ENCODE measurements at regions not wholly inside any gene's neighbourhood (a gene's known extent, or its start where the extent isn't known, plus 50 kb on each side); places are given as distances from the start of the nearest gene placed in this dataset.
A peak's percentile ranks its signal among the peaks of the same experiment; 100 is the strongest.

DNA sequence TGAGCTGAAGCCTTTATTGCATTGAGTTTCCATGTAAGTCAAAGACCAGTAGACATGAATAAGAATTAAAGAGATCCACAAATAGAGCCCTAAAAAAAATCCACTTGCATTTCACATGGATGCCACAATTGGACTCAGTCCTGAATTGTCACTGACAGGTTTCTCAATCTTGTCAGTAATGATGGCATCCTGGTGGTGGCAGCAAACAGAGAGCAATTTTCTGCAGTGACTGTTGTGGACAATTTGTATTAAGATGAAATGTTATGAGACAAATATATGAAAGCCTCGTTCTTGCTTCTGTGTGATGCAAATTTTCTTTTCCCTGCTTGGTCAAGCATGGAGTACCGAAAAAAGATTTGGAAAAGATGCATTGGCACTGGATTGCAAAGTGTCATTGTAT is 278.9 kb downstream of the SAMD5 start:
- TF ChIP-seq, protein P1, sequence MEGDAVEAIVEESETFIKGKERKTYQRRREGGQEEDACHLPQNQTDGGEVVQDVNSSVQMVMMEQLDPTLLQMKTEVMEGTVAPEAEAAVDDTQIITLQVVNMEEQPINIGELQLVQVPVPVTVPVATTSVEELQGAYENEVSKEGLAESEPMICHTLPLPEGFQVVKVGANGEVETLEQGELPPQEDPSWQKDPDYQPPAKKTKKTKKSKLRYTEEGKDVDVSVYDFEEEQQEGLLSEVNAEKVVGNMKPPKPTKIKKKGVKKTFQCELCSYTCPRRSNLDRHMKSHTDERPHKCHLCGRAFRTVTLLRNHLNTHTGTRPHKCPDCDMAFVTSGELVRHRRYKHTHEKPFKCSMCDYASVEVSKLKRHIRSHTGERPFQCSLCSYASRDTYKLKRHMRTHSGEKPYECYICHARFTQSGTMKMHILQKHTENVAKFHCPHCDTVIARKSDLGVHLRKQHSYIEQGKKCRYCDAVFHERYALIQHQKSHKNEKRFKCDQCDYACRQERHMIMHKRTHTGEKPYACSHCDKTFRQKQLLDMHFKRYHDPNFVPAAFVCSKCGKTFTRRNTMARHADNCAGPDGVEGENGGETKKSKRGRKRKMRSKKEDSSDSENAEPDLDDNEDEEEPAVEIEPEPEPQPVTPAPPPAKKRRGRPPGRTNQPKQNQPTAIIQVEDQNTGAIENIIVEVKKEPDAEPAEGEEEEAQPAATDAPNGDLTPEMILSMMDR (IDR thresholded peaks at IDR 0.05; ENCODE audit: insufficient read depth, low read depth, low read length, missing control alignments), result peak; percentile 31
- H3K4me3 ChIP-seq (ENCODE audit: low read length), result no peak overlapping the region
- DNase-seq (ENCODE audit: low read depth), result no peak

DNA sequence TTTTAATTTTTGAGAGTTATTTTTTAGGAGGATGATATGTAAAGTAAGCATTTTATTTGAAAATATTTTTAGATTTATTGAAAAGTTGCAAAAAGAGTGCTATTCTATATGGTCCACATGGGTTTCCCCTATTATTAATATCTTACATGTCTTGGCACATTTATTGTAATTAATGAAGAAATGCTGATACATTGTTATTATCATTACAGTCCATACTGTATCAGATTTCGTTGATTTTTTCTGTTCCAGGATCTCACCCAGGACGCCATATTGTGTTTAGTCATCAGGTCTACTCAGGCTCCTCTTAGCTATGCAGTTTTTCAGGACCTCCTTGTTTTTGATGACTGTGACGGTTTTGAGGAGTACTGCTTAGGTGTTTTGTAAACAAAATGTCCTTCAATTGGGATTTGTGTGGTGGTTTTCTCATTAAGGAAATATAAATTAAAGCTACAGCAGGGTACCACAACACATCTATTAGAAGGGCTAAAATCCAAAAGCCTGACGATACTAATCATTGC is 281.0 kb downstream of the SAMD5 start:
- peak; percentile 10 for DNase-seq (ENCODE audit: low read depth)
- TF ChIP-seq, protein P1 (IDR thresholded peaks at IDR 0.05; ENCODE audit: insufficient read depth, low read depth, low read length, missing control alignments), result no peak
- no peak overlapping the region for H3K4me3 ChIP-seq (ENCODE audit: low read length)

DNA sequence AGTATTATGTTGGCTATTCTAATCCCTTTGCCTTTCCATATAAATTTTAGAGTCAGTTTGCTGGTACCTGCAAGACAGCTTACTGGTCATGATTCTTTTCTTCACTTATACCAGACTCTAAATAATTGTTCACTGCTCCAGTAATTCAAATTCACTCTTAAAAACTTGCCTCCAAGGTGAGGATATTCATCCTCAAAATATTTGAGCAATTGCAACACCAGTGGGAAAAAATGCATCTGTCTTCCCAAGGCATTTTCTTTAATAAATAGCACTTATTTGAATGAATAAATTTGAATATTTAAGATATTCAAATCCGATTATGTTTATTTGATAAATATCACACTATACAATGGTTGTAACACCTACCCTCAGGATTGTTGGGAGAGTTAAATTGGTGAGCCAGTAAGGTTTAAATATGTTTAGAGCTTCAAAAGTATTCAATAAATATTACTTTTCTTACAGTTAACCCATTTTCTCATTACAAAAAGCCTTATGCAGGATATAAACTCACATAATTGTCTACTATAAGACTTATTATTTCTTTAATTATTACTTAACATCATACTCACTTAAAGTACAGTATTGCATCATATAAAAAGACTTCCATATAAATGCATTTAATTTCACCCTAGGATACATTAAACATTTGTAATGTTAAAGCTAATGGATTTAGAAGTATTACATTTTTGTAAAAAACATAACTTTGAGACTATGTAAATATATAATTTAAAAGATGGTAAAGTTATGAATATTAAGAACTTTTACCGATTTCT is 285.6 kb downstream of the SAMD5 start:
- DNase-seq (ENCODE audit: low read depth), result no peak
- TF ChIP-seq, protein P1 (IDR thresholded peaks at IDR 0.05; ENCODE audit: insufficient read depth, low read depth, low read length, missing control alignments), result no peak

DNA sequence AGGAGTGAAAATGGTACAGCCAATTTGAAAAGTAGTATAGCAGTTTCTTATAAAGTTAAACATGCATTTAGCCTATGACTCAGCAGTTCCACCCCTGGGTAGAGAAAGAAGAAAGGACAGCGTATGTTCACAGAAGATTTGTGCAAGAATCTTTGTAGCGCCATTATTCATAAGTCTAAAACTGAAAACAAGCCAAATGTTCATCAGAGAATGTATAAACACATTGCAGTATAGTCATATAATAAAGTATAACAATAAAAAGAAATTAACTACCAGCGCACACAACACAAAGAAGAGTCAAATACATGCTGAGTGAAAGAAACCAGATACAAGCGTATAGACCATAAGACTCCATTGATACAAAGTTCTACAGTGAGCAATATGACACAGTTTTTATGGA is 294.0 kb downstream of the SAMD5 start:
- no peak for DNase-seq (ENCODE audit: low read depth)
- TF ChIP-seq, protein P1 (IDR thresholded peaks at IDR 0.05; ENCODE audit: insufficient read depth, low read depth, low read length, missing control alignments), result no peak
- H3K4me3 ChIP-seq (ENCODE audit: low read length), result no peak overlapping the region

More for the DNA sequence above, 285.6 kb downstream of the SAMD5 start:
- H3K4me3 ChIP-seq (ENCODE audit: low read length), result no peak overlapping the region

DNA sequence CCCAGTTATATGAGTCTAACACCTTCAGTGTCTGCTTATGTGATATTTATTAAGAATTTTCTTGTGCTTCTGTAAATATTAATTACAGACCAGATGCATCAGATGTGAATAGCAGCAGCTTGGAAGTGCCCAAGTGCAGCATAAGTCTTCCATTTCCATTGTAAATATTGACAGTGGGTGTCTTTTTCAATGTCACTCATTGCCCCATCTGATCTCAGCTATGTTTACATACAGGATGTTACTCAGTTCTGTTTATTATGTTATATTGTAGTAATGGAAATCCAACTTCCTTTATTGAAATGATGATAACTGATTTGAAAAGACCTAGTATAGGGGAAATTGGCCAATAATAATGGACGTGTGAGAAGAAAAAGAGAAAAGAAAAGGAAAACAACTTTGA is 296.7 kb downstream of the SAMD5 start:
- H3K4me3 ChIP-seq (ENCODE audit: low read length), result no peak overlapping the region
- TF ChIP-seq, protein P1 (IDR thresholded peaks at IDR 0.05; ENCODE audit: insufficient read depth, low read depth, low read length, missing control alignments), result no peak
- DNase-seq (ENCODE audit: low read depth), result no peak

DNA sequence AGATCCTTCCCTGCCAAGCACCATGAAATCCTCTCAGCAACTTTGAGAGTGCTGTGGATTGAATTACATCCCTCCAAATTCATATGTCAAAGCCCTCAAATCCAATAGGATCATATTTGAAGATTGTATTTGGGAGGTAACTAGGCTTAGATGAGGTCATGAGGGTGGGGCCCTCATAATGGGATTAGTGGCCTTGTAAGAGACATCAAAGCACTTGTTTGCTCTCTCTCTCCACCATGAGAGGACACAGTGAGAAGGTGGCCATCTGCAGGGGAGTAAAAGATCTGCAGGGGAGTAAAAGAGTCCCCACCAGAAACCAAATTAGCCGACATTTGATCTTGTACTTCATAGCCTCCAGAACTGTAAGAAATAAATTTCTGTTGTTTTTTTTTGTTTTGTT is 298.2 kb downstream of the SAMD5 start:
- H3K4me3 ChIP-seq (ENCODE audit: low read length), result no peak overlapping the region
- TF ChIP-seq, protein P1 (IDR thresholded peaks at IDR 0.05; ENCODE audit: insufficient read depth, low read depth, low read length, missing control alignments), result no peak

DNA sequence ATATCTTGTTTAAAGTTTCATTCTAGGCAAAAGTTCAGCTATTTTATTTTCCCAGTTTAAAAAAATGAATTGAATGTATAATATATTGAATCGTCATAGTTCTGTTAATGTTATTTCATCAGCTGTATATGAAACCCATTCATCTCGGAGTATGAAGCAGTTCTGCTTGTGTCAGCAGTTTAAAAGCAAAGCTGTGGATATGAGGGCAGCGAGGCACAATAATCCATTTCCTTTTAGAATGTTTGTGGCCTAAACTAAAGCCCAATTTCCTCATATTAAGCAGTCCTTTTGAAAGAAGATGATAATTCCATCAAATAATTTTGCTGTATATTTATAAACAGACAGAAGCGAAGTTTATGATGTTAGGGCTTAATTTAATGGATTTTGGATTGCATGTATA is 300.1 kb downstream of the SAMD5 start:
- TF ChIP-seq, protein P1 (IDR thresholded peaks at IDR 0.05; ENCODE audit: insufficient read depth, low read depth, low read length, missing control alignments), result no peak
- DNase-seq (ENCODE audit: low read depth), result no peak
- H3K4me3 ChIP-seq (ENCODE audit: low read length), result no peak overlapping the region

More for the DNA sequence above, 298.2 kb downstream of the SAMD5 start:
- no peak for DNase-seq (ENCODE audit: low read depth)
